B cell (primary cell): ENCODE measurements at regions not wholly inside any gene's neighbourhood (a gene's known extent, or its start where the extent isn't known, plus 50 kb on each side); places are given as distances from the start of the nearest gene placed in this dataset.

Experiments
- ATAC-seq: fragments of 200-7000 bp; cut with Tn5 transposase; one replicate; pipeline ENCODE4 v1.10.0; 2021; ENCODE audit warnings: low read depth, mild to moderate bottlenecking, moderate number of reproducible peaks, moderate library complexity
- CTCF ChIA-PET: fragments of 350-600 bp; sonication (Branson Sonifier 250); formaldehyde crosslinking; loops from one replicate; lab custom pipeline; 2021; ENCODE audit warnings: antibody characterized with exemption, inconsistent platforms; lab: Charles Lee
- POLR2A ChIA-PET: fragments of 350-600 bp; sonication (Branson Sonifier 250); formaldehyde crosslinking; loops from one replicate; lab custom pipeline; 2021; ENCODE audit warnings: antibody characterized with exemption; lab: Charles Lee
- DNase-seq: peaks from one replicate; pipeline ENCODE4 v3.0.0; 2013
- H2AFZ ChIP-seq: 2 replicates; pipeline ENCODE4 v1.6.1; 2012; ENCODE audit warnings: mild to moderate bottlenecking, low read depth, low read length; ENCODE audit not compliant: insufficient read depth, poor library complexity, severe bottlenecking
- H3K27ac ChIP-seq, 2 donors: 1 replicate in 1 of 2; 2 replicates in 1 of 2; pipeline ENCODE4 v1.5.1; 2012 to 2013; ENCODE audit warnings: low read length in 2 of 2, mild to moderate bottlenecking in 2 of 2, moderate library complexity in 1 of 2
- H3K27me3 ChIP-seq, 4 experiments: fragments of 200-600 bp in 1 of 4; sonication (generic) in 1 of 4; replicated peaks in 1 of 4; 1 replicate in 2 of 4; 2 replicates in 2 of 4; pipeline versions ENCODE4 v1.6.1 to v1.7.0; 2013 to 2016; ENCODE audit warnings: low read length in 3 of 4, mild to moderate bottlenecking in 2 of 4, mixed read lengths in 1 of 4, moderate library complexity in 1 of 4; ENCODE audit not compliant: insufficient read depth in 4 of 4, control insufficient read depth in 3 of 4; ENCODE audit errors: control extremely low read depth in 1 of 4
- H3K36me3 ChIP-seq, 2 experiments: replicated peaks in 1 of 2; 1 replicate in 1 of 2; 2 replicates in 1 of 2; pipeline versions ENCODE4 v1.6.1 to v1.7.1; 2013; ENCODE audit warnings: low read length in 1 of 2; ENCODE audit not compliant: insufficient read depth in 2 of 2, control insufficient read depth in 1 of 2; ENCODE audit errors: control extremely low read depth in 1 of 2, extremely low read depth in 1 of 2
- H3K4me1 ChIP-seq, 2 donors: fragments of 200-600 bp in 1 of 2; sonication (generic) in 1 of 2; 1 replicate in 1 of 2; 2 replicates in 1 of 2; pipeline versions ENCODE4 v1.5.1 to v1.6.1; 2013 to 2017; ENCODE audit warnings: low read length in 2 of 2; ENCODE audit not compliant: control insufficient read depth in 2 of 2, insufficient read depth in 2 of 2
- H3K4me2 ChIP-seq: replicated peaks from 2 replicates; pipeline ENCODE3; 2012; ENCODE audit warnings: mild to moderate bottlenecking, low read depth, low read length; ENCODE audit not compliant: poor library complexity, severe bottlenecking
- H3K4me3 ChIP-seq, 5 experiments: fragments of 200-600 bp in 1 of 5; sonication (generic) in 1 of 5; 1 replicate in 3 of 5; 2 replicates in 2 of 5; pipeline versions ENCODE4 v1.5.1 to v1.7.0; 2011 to 2016; ENCODE audit warnings: low read length in 4 of 5, mild to moderate bottlenecking in 4 of 5, low read depth in 2 of 5, control low read depth in 1 of 5, moderate library complexity in 1 of 5; ENCODE audit not compliant: insufficient read depth in 1 of 5; ENCODE audit errors: control extremely low read depth in 1 of 5, extremely low read depth in 1 of 5
- H3K79me2 ChIP-seq: fragments of 200-600 bp; sonication (generic); one replicate; pipeline ENCODE4 v1.6.0; 2016; ENCODE audit warnings: low read length; ENCODE audit not compliant: control insufficient read depth, insufficient read depth
- H3K9ac ChIP-seq: fragments of 200-600 bp; sonication (generic); 2 replicates; pipeline ENCODE4 v1.6.1; 2017; ENCODE audit warnings: mild to moderate bottlenecking, low read length, moderate library complexity
- H3K9me3 ChIP-seq, 3 donors: one replicate each; pipeline versions ENCODE4 v1.6.1 to v1.7.1; 2013; ENCODE audit warnings: low read length in 2 of 3; ENCODE audit not compliant: control insufficient read depth in 2 of 3, insufficient read depth in 1 of 3; ENCODE audit errors: control extremely low read depth in 1 of 3
- H4K20me1 ChIP-seq: 2 replicates; pipeline ENCODE4 v1.6.0; 2012; ENCODE audit warnings: mild to moderate bottlenecking, low read length; ENCODE audit not compliant: insufficient read depth, control insufficient read depth, poor library complexity, severe bottlenecking
- H3K27ac Mint-ChIP-seq: one replicate; pipeline ENCODE4 v1.8.0; 2021; ENCODE audit warnings: mixed read lengths
- H3K27me3 Mint-ChIP-seq: one replicate; pipeline ENCODE4 v1.8.0; 2021; ENCODE audit warnings: mixed read lengths
- H3K4me1 Mint-ChIP-seq: one replicate; pipeline ENCODE4 v1.8.0; 2021; ENCODE audit warnings: mixed read lengths
- H3K4me3 Mint-ChIP-seq: one replicate; pipeline ENCODE4 v1.8.0; 2021; ENCODE audit warnings: mixed read lengths
- H3K9me3 Mint-ChIP-seq: one replicate; pipeline ENCODE4 v1.8.0; 2022; ENCODE audit warnings: mixed read lengths; ENCODE audit not compliant: insufficient read depth
- EZH2 ChIP-seq: IDR thresholded peaks from 2 replicates; pipeline ENCODE4 v1.6.1; 2012; ENCODE audit warnings: borderline replicate concordance, low read depth, mild to moderate bottlenecking, moderate library complexity, low read length; ENCODE audit not compliant: insufficient read depth, poor library complexity, severe bottlenecking
- WGBS: methylation state at CpG from one replicate; pipeline ENCODE4 v1.1.5; 2013; ENCODE audit warnings: missing lambda C conversion rate; ENCODE audit not compliant: insufficient coverage; 5-methylcytosine and 5-hydroxymethylcytosine counted together
- intact Hi-C: fragments of 100-400 bp; cut with micrococcal nuclease; formaldehyde crosslinking; loops from one replicate; pipeline ENCODE4 v1.10.0; 2022
- TF ChIP-seq, protein P1 (sequence below): fragments of 200-600 bp; IDR thresholded peaks from one replicate; pipeline ENCODE4 v1.8.0; 2022; ENCODE audit warnings: antibody characterized with exemption, mild to moderate bottlenecking

DNA sequence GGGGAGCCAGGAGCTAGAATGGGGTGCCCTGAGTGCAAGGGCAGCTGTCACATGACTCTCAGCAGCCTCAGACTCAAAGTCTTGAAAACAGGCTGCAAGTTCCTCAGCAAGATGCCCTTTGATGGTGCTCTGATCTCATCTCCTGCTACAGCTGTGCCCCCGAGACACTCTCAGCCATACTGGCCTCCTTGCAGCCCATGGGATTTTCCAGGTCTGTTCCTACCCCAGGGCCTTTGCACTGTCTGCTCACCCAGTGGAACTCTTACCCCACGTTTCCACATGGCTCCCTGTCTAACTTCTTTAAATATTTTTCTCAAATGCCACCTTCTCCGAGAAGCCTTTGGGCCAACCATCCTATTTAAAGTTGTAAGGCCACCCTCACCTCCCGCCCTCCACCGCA lies 146.9 kb downstream of the C16orf95 start:
- TF ChIP-seq, protein P1, sequence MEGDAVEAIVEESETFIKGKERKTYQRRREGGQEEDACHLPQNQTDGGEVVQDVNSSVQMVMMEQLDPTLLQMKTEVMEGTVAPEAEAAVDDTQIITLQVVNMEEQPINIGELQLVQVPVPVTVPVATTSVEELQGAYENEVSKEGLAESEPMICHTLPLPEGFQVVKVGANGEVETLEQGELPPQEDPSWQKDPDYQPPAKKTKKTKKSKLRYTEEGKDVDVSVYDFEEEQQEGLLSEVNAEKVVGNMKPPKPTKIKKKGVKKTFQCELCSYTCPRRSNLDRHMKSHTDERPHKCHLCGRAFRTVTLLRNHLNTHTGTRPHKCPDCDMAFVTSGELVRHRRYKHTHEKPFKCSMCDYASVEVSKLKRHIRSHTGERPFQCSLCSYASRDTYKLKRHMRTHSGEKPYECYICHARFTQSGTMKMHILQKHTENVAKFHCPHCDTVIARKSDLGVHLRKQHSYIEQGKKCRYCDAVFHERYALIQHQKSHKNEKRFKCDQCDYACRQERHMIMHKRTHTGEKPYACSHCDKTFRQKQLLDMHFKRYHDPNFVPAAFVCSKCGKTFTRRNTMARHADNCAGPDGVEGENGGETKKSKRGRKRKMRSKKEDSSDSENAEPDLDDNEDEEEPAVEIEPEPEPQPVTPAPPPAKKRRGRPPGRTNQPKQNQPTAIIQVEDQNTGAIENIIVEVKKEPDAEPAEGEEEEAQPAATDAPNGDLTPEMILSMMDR, result no peak
- TF ChIP-seq EZH2, result no peak
- H3K27ac ChIP-seq, result no peak overlapping the region
- H3K4me2 ChIP-seq, result no peak overlapping the region
- no peak overlapping the region for H2AFZ ChIP-seq
- H4K20me1 ChIP-seq, result no peaks in the 10 kb centered on the region
- H3K9ac ChIP-seq, result no peak overlapping the region
- intact Hi-C loops, result no loop called here
- H3K9me3 Mint-ChIP-seq, result no peaks in the 10 kb centered on the region
- H3K4me3 ChIP-seq, result no peak overlapping the region
- DNase-seq (no peak), ATAC-seq (no peak)
- no peaks in the 10 kb centered on the region for H3K4me1 Mint-ChIP-seq
- H3K36me3 ChIP-seq, result no peaks in the 10 kb centered on the region
- no peaks in the 10 kb centered on the region for H3K27me3 ChIP-seq
- no peak overlapping the region for H3K4me3 Mint-ChIP-seq
- ChIA-PET POLR2A (no interaction called here), CTCF (interaction anchor here (0.7 kb wide), 1 partner anchor 735 kb away, joined by 3 read pairs; no protein-coding TSS in a partner anchor)
- no peaks in the 10 kb centered on the region for H3K4me1 ChIP-seq
- no peaks in the 10 kb centered on the region for H3K9me3 ChIP-seq
- WGBS, result 84% methylated on average over 4 of the region's 5 CpGs
- peaks cover 3% of the 10 kb centered on the region for H3K27me3 Mint-ChIP-seq
- no peaks in the 10 kb centered on the region for H3K79me2 ChIP-seq
- no peak overlapping the region for H3K27ac Mint-ChIP-seq

DNA sequence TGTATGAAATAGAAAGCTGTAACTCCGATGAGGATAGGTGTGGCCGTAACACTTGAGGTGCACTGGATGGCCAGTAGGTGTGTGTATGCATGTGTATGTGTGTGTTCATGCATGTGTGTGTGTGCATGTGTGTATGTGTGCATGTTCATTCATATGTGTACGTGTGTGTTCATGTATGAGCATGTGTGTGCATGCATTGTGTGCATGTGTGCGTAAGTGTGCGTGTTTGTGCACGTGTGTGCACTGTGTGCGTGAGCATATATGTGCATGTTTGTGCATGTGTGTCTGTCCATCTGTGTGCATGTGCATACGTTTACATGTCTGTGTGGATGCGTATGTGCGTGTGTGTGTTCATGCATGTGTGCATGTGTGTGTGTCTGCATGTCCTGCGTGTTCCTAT lies 145.5 kb downstream of the C16orf95 start:
- H3K36me3 ChIP-seq, result no peaks in the 10 kb centered on the region
- TF ChIP-seq, protein P1, result no peak
- no peak for TF ChIP-seq EZH2
- H3K27me3 Mint-ChIP-seq, result no peaks in the 10 kb centered on the region
- no peaks in the 10 kb centered on the region for H3K9me3 Mint-ChIP-seq
- no peaks in the 10 kb centered on the region for H4K20me1 ChIP-seq
- H3K4me1 ChIP-seq, result no peaks in the 10 kb centered on the region
- H3K4me1 Mint-ChIP-seq, result no peaks in the 10 kb centered on the region
- POLR2A ChIA-PET, result no interaction called here
- no peaks in the 10 kb centered on the region for H3K79me2 ChIP-seq
- no peaks in the 10 kb centered on the region for H3K27me3 ChIP-seq
- H3K4me2 ChIP-seq, result no peak overlapping the region
- no peak overlapping the region for H2AFZ ChIP-seq
- CTCF ChIA-PET, result no interaction called here
- H3K27ac Mint-ChIP-seq, result no peak overlapping the region
- intact Hi-C loops, result no loop called here
- no peak overlapping the region for H3K9ac ChIP-seq
- no peak overlapping the region for H3K27ac ChIP-seq
- H3K4me3 ChIP-seq, result no peak overlapping the region
- H3K4me3 Mint-ChIP-seq, result no peak overlapping the region
- 92% methylated on average over 11 of the region's 11 CpGs for WGBS
- ATAC-seq, result no peak
- DNase-seq, result no peak
- no peaks in the 10 kb centered on the region for H3K9me3 ChIP-seq
